GM12892 (cell line): ENCODE measurements at regions not wholly inside any gene's neighbourhood (a gene's known extent, or its start where the extent isn't known, plus 50 kb on each side); places are given as distances from the start of the nearest gene placed in this dataset.

Source experiments
- POLR2A ChIP-seq: IDR thresholded peaks from 2 replicates; pipeline ENCODE4 v1.6.1; 2011; ENCODE audit warnings: low read depth, low read length, control low read depth
- POLR2AphosphoS5 ChIP-seq: IDR thresholded peaks from 2 replicates; pipeline ENCODE4 v1.6.1; 2011; ENCODE audit warnings: low read depth, low read length, control low read depth
- TAF1 ChIP-seq: IDR thresholded peaks from 2 replicates; pipeline ENCODE4 v1.6.1; 2011; ENCODE audit warnings: low read depth, mild to moderate bottlenecking, control low read depth, low read length, borderline replicate concordance

GRCh38 chrX:45323387-45323786, 122.7 kb upstream of the DIPK2B start:
- TF ChIP-seq POLR2AphosphoS5 (no peak), POLR2A (no peak), TAF1 (no peak)
